GM23248 (cell line): ENCODE measurements at regions not wholly inside any gene's neighbourhood (a gene's known extent, or its start where the extent isn't known, plus 50 kb on each side); places are given as distances from the start of the nearest gene placed in this dataset.

Experiments used
- EZH2 ChIP-seq: fragments of 200-600 bp; sonication (generic); IDR thresholded peaks from 2 replicates; pipeline ENCODE4 v1.6.1; 2018; ENCODE audit warnings: antibody characterized with exemption, mild to moderate bottlenecking; ENCODE audit not compliant: insufficient read depth, poor library complexity, severe bottlenecking
- EZH2phosphoT487 ChIP-seq: fragments of 200-600 bp; sonication (generic); IDR thresholded peaks from 2 replicates; pipeline ENCODE4 v1.6.1; 2018; ENCODE audit warnings: antibody characterized with exemption, moderate library complexity, mild to moderate bottlenecking, low read depth; ENCODE audit not compliant: insufficient read depth

DNA sequence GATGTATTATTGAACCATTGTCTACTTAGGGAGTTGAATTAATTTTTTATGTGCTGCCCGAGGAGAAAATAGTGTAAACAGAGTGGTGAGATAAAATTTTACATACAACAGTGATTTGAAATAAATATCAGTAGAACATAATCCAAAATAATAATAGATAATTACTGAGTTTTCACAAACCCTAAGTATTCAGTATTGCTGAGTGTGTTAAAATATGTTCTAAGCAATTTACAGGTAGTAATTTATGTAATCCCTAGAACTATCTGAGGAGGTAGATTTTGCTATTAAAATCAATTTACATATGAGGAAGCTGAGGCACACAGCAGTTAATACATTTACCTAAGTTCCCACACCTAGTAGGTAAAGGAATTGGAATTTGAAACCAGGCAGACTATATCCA lies 134.7 kb upstream of the FAT1 start:
- no peak for TF ChIP-seq EZH2
- TF ChIP-seq EZH2phosphoT487, result no peak
